ENCODE measurements at regions not wholly inside any gene's neighbourhood (a gene's known extent, or its start where the extent isn't known, plus 50 kb on each side); places are given as distances from the start of the nearest gene placed in this dataset.

DNA sequence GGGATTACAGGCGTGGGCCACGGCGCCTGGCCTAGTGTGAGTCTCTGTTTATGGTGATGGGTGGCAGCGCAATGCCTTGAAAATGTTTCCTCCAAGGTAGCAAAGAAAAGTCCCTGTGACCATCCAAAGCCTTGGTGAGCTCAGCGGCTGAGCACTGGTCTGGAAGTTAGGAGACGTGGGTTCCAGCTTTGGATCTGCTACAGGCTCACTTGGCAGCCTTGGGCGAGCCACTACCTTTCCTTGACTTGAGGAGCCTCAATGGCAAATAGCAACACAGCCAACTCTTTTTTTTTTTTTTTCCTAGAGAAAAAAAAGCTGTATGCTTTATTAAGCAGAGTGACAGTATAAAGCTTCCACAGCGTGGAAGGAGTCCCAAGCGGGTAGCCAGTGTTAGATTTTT, 61.3 kb upstream of the RASD2 start:
- TF ChIP-seq, protein P1, sequence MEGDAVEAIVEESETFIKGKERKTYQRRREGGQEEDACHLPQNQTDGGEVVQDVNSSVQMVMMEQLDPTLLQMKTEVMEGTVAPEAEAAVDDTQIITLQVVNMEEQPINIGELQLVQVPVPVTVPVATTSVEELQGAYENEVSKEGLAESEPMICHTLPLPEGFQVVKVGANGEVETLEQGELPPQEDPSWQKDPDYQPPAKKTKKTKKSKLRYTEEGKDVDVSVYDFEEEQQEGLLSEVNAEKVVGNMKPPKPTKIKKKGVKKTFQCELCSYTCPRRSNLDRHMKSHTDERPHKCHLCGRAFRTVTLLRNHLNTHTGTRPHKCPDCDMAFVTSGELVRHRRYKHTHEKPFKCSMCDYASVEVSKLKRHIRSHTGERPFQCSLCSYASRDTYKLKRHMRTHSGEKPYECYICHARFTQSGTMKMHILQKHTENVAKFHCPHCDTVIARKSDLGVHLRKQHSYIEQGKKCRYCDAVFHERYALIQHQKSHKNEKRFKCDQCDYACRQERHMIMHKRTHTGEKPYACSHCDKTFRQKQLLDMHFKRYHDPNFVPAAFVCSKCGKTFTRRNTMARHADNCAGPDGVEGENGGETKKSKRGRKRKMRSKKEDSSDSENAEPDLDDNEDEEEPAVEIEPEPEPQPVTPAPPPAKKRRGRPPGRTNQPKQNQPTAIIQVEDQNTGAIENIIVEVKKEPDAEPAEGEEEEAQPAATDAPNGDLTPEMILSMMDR (IDR thresholded peaks at IDR 0.05; ENCODE audit: poor library complexity, severe bottlenecking), result no peak
- TF ChIP-seq POLR2AphosphoS5 (IDR thresholded peaks at IDR 0.05) (no peak), EP300 (conservative IDR thresholded peaks at IDR 0.05; ENCODE audit: poor library complexity, severe bottlenecking) (no peak), MXI1 (conservative IDR thresholded peaks at IDR 0.05; ENCODE audit: poor library complexity, severe bottlenecking) (no peak)

Measured in neural cell (in vitro differentiated cells).